HepG2 (cell line): ENCODE measurements at regions not wholly inside any gene's neighbourhood (a gene's known extent, or its start where the extent isn't known, plus 50 kb on each side); places are given as distances from the start of the nearest gene placed in this dataset.

ENCODE experiments used
- ATAC-seq: fragments of 200-7000 bp; cut with Tn5 transposase; 3 replicates; pipeline ENCODE4 v1.9.1; 2020; ENCODE audit warnings: mild to moderate bottlenecking, moderate library complexity
- BruUV-seq: library from RNA; stranded (reverse); fragments of 400-500 nt; replicated peaks from 2 replicates; lab custom pipeline; 2021; lab: Mats Ljungman, UMichigan
- CTCF ChIA-PET: fragments of 300-600 bp; formaldehyde crosslinking; extraction: SDS; loops from one replicate; lab custom pipeline; 2021; ENCODE audit warnings: low total read pairs, inconsistent platforms, low intra/inter-chr PET ratio; lab: Yijun Ruan, JAX
- POLR2A ChIA-PET: fragments of 350-600 bp; sonication (Branson Sonifier 250); formaldehyde crosslinking; loops from one replicate; lab custom pipeline; 2020; ENCODE audit warnings: antibody characterized with exemption, inconsistent platforms; lab: Yijun Ruan, JAX
- DNase-seq: peaks from one replicate; pipeline ENCODE4 v3.0.0-alpha.2; 2015; ENCODE audit warnings: low spot score
- FAIRE-seq: peaks from 3 replicates; lab custom pipeline; 2011; peaks lifted over from hg19 to GRCh38; lab: Jason Lieb, UNC
- H2AFZ ChIP-seq: one replicate; pipeline ENCODE4 v1.6.1; 2011; ENCODE audit warnings: low read length, inconsistent platforms
- H3K27ac ChIP-seq: fragments of 300-600 bp; 3 replicates; pipeline ENCODE4 v1.8.0; 2011; ENCODE audit warnings: mixed run types, mild to moderate bottlenecking, mixed read lengths, low read length, inconsistent platforms; ENCODE audit not compliant: insufficient read depth; ENCODE audit errors: extremely low read length
- H3K27me3 ChIP-seq, 2 experiments: fragments of 200-600 bp in 1 of 2; 2 replicates in 1 of 2; 3 replicates in 1 of 2; pipeline versions ENCODE4 v1.6.0 to v1.8.0; 2011; ENCODE audit warnings: low read length in 2 of 2, mild to moderate bottlenecking in 2 of 2, moderate library complexity in 2 of 2, inconsistent platforms in 1 of 2; ENCODE audit not compliant: insufficient read depth in 2 of 2, control insufficient read depth in 1 of 2
- H3K36me3 ChIP-seq, 2 experiments: fragments of 200-600 bp in 1 of 2; replicated peaks in 1 of 2; 2 replicates in 1 of 2; 3 replicates in 1 of 2; pipeline versions ENCODE4 v1.5.1 to v1.8.0; 2011; ENCODE audit warnings: low read length in 2 of 2, inconsistent platforms in 1 of 2; ENCODE audit not compliant: insufficient read depth in 2 of 2, control insufficient read depth in 1 of 2
- H3K4me1 ChIP-seq: 2 replicates; pipeline ENCODE4 v1.5.1; 2012; ENCODE audit warnings: low read length, inconsistent platforms; ENCODE audit not compliant: insufficient read depth
- H3K4me2 ChIP-seq: 2 replicates; pipeline ENCODE4 v1.6.0; 2011; ENCODE audit warnings: low read depth, low read length, inconsistent platforms
- H3K4me3 ChIP-seq, 3 experiments: fragments of 200-600 bp in 1 of 3; sonication (generic), shearing (Covaris generic) in 1 of 3; replicated peaks in 1 of 3; 2 replicates each; pipeline ENCODE4 v1.5.1; 2011 to 2016; ENCODE audit warnings: low read length in 3 of 3, inconsistent platforms in 2 of 3, low read depth in 2 of 3, mild to moderate bottlenecking in 2 of 3, control low read depth in 1 of 3, mixed read lengths in 1 of 3; ENCODE audit not compliant: insufficient read depth in 1 of 3
- H3K79me2 ChIP-seq: one replicate; pipeline ENCODE4 v1.6.1; 2011; ENCODE audit warnings: low read length, inconsistent platforms; ENCODE audit not compliant: insufficient read depth
- H3K9ac ChIP-seq: 2 replicates; pipeline ENCODE4 v1.6.0; 2011; ENCODE audit warnings: mild to moderate bottlenecking, low read depth, low read length, inconsistent platforms; ENCODE audit not compliant: insufficient read depth
- H3K9me3 ChIP-seq: 2 replicates; pipeline ENCODE4 v1.5.1; 2012; ENCODE audit warnings: mild to moderate bottlenecking, low read length
- H4K20me1 ChIP-seq: 2 replicates; pipeline ENCODE4 v1.6.0; 2011; ENCODE audit warnings: inconsistent platforms, mild to moderate bottlenecking, low read length, moderate library complexity; ENCODE audit not compliant: insufficient read depth
- EEA1 ChIP-seq: sonication (generic); formaldehyde crosslinking; IDR thresholded peaks from 2 replicates; pipeline ENCODE4 v1.5.1; 2020; ENCODE audit warnings: mild to moderate bottlenecking, missing genetic modification reagents, borderline replicate concordance
- FOSL2 ChIP-seq: sonication (generic); formaldehyde crosslinking; IDR thresholded peaks from 2 replicates; pipeline ENCODE4 v1.4.0; 2020; ENCODE audit warnings: missing genetic modification reagents
- FOXO4 ChIP-seq: sonication (generic); formaldehyde crosslinking; conservative IDR thresholded peaks from 2 replicates; pipeline ENCODE4 v1.8.1; 2023; ENCODE audit warnings: missing genetic modification reagents
- HNRNPUL1 ChIP-seq: fragments of 200-400 bp; formaldehyde crosslinking; IDR thresholded peaks from 2 replicates; pipeline ENCODE4 v1.6.1; 2017; ENCODE audit warnings: low read depth, mild to moderate bottlenecking, low read length, moderate library complexity
- IRF2 ChIP-seq: IDR thresholded peaks from 2 replicates; pipeline ENCODE4 v1.6.1; 2018; ENCODE audit warnings: missing genetic modification reagents, missing compliant biosample characterization
- KLF12 ChIP-seq: sonication (generic); formaldehyde crosslinking; IDR thresholded peaks from 2 replicates; pipeline ENCODE4 v1.4.0; 2020; ENCODE audit warnings: missing genetic modification reagents, borderline replicate concordance
- NAIF1 ChIP-seq: sonication (generic); formaldehyde crosslinking; IDR thresholded peaks from 2 replicates; pipeline ENCODE4 v1.5.0; 2020; ENCODE audit warnings: mild to moderate bottlenecking, missing genetic modification reagents, borderline replicate concordance
- PBX2 ChIP-seq: IDR thresholded peaks from 2 replicates; pipeline ENCODE4 v1.6.1; 2016; ENCODE audit warnings: control low read depth
- RAD21 ChIP-seq: fragments of 450-650 bp; formaldehyde crosslinking; IDR thresholded peaks from 2 replicates; pipeline ENCODE4 v1.5.0; 2020; ENCODE audit warnings: mild to moderate bottlenecking
- RFX5 ChIP-seq: IDR thresholded peaks from 2 replicates; pipeline ENCODE4 v1.6.1; 2011; ENCODE audit warnings: low read depth, low read length, improper control_type of control experiment
- USF2 ChIP-seq, 2 experiments: sonication (generic) in 1 of 2; formaldehyde crosslinking in 1 of 2; IDR thresholded peaks; 2 replicates each; pipeline versions ENCODE4 v1.5.1 to v1.6.1; 2011 to 2020; ENCODE audit warnings: borderline replicate concordance in 1 of 2, low read depth in 1 of 2, low read length in 1 of 2, mild to moderate bottlenecking in 1 of 2, missing genetic modification reagents in 1 of 2, moderate library complexity in 1 of 2
- ZNF142 ChIP-seq: sonication (generic); formaldehyde crosslinking; IDR thresholded peaks from 2 replicates; pipeline ENCODE4 v1.4.0; 2020; ENCODE audit warnings: missing genetic modification reagents
- ZNF292 ChIP-seq: sonication (generic); formaldehyde crosslinking; IDR thresholded peaks from 2 replicates; pipeline ENCODE4 v1.8.1; 2022; ENCODE audit warnings: mild to moderate bottlenecking, low read depth, missing genetic modification reagents, borderline replicate concordance
- WGBS: methylation state at CpG from one replicate; pipeline ENCODE4 v1.1.6; 2017; ENCODE audit warnings: low lambda C conversion rate; 5-methylcytosine and 5-hydroxymethylcytosine counted together
- in situ Hi-C: cut with HindIII; loops from 2 replicates; pipeline ENCODE4 v1.10.0; 2017; ENCODE audit warnings: low pct_unique_long_range_greater_than_20kb; ENCODE audit not compliant: extremely low pct_ligation_motif_present
- intact Hi-C: fragments of 100-400 bp; cut with micrococcal nuclease; formaldehyde crosslinking; loops from one replicate; pipeline ENCODE4 v1.10.0; 2022; ENCODE audit not compliant: unreplicated experiment

GRCh38 chrX:121987163-121987562 lies 939.8 kb downstream of the GLUD2 start (continued):
- no peak for TF ChIP-seq ZNF292 (CRISPR knock-in tag)
- no peak for TF ChIP-seq EEA1 (CRISPR knock-in tag)
- TF ChIP-seq FOSL2 (CRISPR knock-in tag) = no peak
- no peak for TF ChIP-seq FOXO4 (CRISPR knock-in tag)
- TF ChIP-seq RAD21 = no peak

GRCh38 chrX:121987835-121988234 lies 940.4 kb downstream of the GLUD2 start:
- CTCF ChIA-PET = no interaction called here
- BruUV-seq = no TSS peak
- no peak overlapping the region for H3K4me2 ChIP-seq
- TF ChIP-seq HNRNPUL1 = no peak
- TF ChIP-seq KLF12 (CRISPR knock-in tag) = no peak
- no peak for TF ChIP-seq IRF2
- TF ChIP-seq ZNF142 = no peak
- TF ChIP-seq PBX2 (CRISPR knock-in tag) = no peak
- TF ChIP-seq RFX5 = no peak
- no peak for TF ChIP-seq USF2 (IDR thresholded peaks at IDR 0.05; ENCODE audit: low read depth, low read length)
- TF ChIP-seq USF2 (CRISPR knock-in tag; IDR thresholded peaks at IDR 0.05; ENCODE audit: borderline replicate concordance) = no peak
- TF ChIP-seq NAIF1 (CRISPR knock-in tag) = no peak

More at GRCh38 chrX:121987835-121988234, 940.4 kb downstream of the GLUD2 start:
- intact Hi-C loops = no loop called here
- Histone ChIP-seq H3K4me3 (no peak overlapping the region), H3K27ac (no peak overlapping the region), H3K9ac (no peak overlapping the region), H2AFZ (no peak overlapping the region), H3K4me1 (no peaks in the 10 kb centered on the region), H3K9me3 (no peaks in the 10 kb centered on the region; the same call in 1 of the 2 replicates), H3K27me3 (no peaks in the 10 kb centered on the region), H3K79me2 (no peaks in the 10 kb centered on the region), H4K20me1 (no peaks in the 10 kb centered on the region), H3K36me3 (no peaks in the 10 kb centered on the region)
- no peak for ATAC-seq
- 1% methylated on average over 4 of the region's 4 CpGs for WGBS
- no peak for DNase-seq
- POLR2A ChIA-PET = no interaction called here
- in situ Hi-C loops = no loop called here
- FAIRE-seq = no peak
